ENCODE measurements at regions not wholly inside any gene's neighbourhood (a gene's known extent, or its start where the extent isn't known, plus 50 kb on each side); places are given as distances from the start of the nearest gene placed in this dataset.

DNA sequence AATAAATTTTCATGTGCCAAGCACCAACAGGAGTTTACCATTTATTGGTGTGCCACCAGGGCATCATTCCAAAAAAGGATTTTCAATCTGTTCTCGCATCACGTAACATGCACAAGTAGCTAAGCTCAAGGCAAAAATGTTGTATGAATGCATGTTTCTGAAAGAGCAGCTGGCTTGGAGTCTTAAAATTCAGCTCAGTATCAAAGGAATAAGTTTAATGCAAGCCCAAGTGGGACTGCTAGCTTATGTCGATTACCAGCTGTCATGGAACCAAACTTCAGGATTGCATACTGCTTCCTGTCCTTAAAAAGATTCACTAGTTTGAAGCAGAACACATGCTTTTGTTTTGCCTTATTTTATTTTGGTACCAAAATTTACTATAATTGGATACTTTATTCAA is 437.0 kb downstream of the FSCB start:
- DNase-seq (ENCODE audit: low read depth in 2 of 2) = no peak

DNA sequence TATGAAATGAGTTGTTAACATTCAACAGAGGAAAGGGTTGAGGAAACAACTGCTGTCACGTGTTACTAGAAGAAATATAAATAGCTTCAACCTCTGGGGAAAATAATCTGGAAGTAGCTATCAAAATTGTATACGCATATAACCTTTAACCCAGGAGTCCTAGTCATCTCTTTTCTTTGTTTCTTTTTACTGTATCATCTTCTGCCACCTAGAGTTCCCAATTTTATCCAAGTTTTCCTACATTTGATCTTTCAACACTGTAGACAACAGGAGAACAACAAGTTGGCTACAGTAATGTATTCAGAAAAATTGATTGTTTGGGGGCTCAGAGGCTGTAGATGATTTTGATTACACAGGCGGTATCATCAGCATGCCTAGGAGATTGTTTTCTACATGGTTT is 453.7 kb downstream of the FSCB start:
- no peak overlapping the region for H3K4me3 ChIP-seq (replicated peaks in 1 of 2; ENCODE audit: low read depth in 2 of 2, low read length in 2 of 2)
- TF ChIP-seq, protein P1, sequence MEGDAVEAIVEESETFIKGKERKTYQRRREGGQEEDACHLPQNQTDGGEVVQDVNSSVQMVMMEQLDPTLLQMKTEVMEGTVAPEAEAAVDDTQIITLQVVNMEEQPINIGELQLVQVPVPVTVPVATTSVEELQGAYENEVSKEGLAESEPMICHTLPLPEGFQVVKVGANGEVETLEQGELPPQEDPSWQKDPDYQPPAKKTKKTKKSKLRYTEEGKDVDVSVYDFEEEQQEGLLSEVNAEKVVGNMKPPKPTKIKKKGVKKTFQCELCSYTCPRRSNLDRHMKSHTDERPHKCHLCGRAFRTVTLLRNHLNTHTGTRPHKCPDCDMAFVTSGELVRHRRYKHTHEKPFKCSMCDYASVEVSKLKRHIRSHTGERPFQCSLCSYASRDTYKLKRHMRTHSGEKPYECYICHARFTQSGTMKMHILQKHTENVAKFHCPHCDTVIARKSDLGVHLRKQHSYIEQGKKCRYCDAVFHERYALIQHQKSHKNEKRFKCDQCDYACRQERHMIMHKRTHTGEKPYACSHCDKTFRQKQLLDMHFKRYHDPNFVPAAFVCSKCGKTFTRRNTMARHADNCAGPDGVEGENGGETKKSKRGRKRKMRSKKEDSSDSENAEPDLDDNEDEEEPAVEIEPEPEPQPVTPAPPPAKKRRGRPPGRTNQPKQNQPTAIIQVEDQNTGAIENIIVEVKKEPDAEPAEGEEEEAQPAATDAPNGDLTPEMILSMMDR (IDR thresholded peaks at IDR 0.05; ENCODE audit: low read depth, low read length) = no peak
- DNase-seq (ENCODE audit: low read depth in 2 of 2) = no peak

More for the DNA sequence above, 437.0 kb downstream of the FSCB start:
- TF ChIP-seq, protein P1 (IDR thresholded peaks at IDR 0.05; ENCODE audit: low read depth, low read length) = no peak
- no peak overlapping the region for H3K4me3 ChIP-seq (replicated peaks in 1 of 2; ENCODE audit: low read depth in 2 of 2, low read length in 2 of 2)

DNA sequence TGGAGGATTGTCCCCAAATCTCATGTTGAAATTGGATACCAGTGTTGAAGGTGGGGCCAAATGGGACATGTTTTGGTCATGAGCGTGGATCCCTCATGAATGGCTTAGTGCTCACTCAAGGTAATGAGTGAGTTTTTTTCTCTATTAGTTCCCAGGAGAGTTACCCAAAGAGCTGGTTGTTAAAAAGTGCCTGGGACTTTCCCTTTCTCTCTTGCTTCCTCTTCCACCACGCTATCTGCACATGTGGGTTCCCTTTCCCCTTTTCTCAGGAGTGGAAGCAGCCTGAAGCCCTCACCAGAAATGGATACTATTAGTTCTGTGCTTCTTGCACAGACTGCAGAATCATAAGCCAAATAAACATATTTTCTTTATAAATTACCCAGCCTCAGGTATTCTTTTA is 465.4 kb downstream of the FSCB start:
- H3K4me3 ChIP-seq (replicated peaks in 1 of 2; ENCODE audit: low read depth in 2 of 2, low read length in 2 of 2) = no peak overlapping the region
- no peak for DNase-seq (ENCODE audit: low read depth in 2 of 2)
- TF ChIP-seq, protein P1 (IDR thresholded peaks at IDR 0.05; ENCODE audit: low read depth, low read length) = no peak

DNA sequence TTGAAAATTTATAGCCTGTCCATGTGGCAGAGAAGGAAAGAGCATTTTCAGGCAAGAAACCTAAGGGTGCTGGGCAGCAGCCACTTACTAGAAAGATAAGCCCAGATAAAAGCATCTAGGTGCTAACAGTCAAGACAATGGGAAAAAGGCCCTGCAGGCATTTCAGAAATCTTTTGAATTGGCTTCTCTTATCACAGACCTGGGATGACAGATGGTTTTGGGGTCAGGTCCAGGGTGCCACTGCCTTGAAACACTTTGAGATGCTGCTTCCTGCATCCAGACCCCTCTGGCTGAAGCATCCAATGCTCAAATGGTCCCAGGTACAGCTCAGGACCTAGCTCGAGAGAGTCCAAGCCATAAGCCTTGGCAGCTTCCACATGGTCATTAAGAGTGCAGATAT is 466.5 kb downstream of the FSCB start:
- H3K4me3 ChIP-seq (replicated peaks in 1 of 2; ENCODE audit: low read depth in 2 of 2, low read length in 2 of 2) = no peak overlapping the region
- no peak for DNase-seq (ENCODE audit: low read depth in 2 of 2)
- TF ChIP-seq, protein P1 (IDR thresholded peaks at IDR 0.05; ENCODE audit: low read depth, low read length) = no peak

DNA sequence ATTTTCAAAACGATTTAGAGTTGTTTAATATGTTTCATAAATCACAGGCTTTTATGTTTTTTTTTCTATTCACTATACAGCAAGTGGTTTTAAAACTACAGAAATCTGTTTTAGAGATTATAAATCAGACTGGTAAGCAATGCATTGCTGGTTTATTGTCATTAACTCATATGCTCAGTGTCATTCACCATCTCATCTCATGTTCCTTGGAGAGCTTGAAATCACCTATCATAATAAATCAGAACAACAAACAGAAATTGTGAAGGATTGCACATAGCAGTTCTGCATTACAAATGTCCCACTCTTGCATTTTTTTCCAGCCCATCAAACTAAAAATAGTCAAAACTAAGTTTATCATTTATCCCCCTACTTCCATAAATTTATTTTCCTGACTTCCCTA is 470.8 kb downstream of the FSCB start:
- TF ChIP-seq, protein P1 (IDR thresholded peaks at IDR 0.05; ENCODE audit: low read depth, low read length) = no peak
- DNase-seq (ENCODE audit: low read depth in 2 of 2) = no peak
- no peak overlapping the region for H3K4me3 ChIP-seq (replicated peaks in 1 of 2; ENCODE audit: low read depth in 2 of 2, low read length in 2 of 2)

DNA sequence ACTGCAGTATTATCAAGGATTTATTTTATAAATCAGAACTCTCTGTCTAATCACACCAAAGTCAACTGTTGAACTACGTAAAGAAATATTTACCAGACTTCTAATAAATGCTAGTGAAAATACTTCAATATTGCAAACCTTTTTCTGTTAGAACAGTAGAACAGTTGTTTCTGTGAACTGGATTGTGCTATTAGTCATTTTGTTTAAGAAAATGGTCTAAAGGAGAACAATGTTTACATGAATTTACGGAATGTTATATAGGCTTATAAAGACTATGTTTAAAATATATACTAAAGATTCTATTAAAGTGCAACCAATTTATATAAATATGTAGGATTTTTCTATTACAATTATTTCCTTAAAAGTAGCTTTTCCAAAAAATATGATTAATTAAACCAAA is 471.4 kb downstream of the FSCB start:
- H3K4me3 ChIP-seq (replicated peaks in 1 of 2; ENCODE audit: low read depth in 2 of 2, low read length in 2 of 2) = no peak overlapping the region
- TF ChIP-seq, protein P1 (IDR thresholded peaks at IDR 0.05; ENCODE audit: low read depth, low read length) = no peak
- no peak for DNase-seq (ENCODE audit: low read depth in 2 of 2)

DNA sequence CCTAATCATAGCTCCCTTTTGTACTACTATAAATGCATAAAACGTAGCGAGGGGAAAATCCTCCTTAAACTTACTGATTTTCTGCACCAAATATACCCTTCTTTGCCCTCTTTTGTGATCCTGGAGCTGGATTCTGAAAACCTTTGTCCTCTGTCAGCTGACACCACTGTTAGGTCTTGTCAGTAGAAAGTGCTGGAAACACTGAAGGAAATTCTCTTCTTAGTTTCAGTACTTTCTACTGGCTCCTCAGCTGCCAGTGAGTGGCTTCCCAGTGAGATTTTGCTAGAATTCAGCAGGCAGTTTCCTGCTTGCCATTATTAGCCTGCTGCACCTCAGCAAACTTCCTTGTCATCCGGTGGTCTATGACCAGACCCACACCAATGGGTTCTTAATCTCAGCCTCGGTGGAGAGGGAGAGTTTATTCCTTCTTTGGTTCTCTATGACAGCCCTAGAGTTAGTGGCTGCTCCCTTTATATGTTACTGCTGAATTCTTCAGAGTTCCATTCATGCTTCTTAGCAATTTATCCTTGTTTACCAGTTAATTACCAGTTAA is 476.2 kb downstream of the FSCB start:
- no peak overlapping the region for H3K4me3 ChIP-seq (replicated peaks in 1 of 2; ENCODE audit: low read depth in 2 of 2, low read length in 2 of 2)
- no peak for DNase-seq (ENCODE audit: low read depth in 2 of 2)
- TF ChIP-seq, protein P1 (IDR thresholded peaks at IDR 0.05; ENCODE audit: low read depth, low read length) = no peak
